ENCODE measurements at regions not wholly inside any gene's neighbourhood (a gene's known extent, or its start where the extent isn't known, plus 50 kb on each side); places are given as distances from the start of the nearest gene placed in this dataset.

DNA sequence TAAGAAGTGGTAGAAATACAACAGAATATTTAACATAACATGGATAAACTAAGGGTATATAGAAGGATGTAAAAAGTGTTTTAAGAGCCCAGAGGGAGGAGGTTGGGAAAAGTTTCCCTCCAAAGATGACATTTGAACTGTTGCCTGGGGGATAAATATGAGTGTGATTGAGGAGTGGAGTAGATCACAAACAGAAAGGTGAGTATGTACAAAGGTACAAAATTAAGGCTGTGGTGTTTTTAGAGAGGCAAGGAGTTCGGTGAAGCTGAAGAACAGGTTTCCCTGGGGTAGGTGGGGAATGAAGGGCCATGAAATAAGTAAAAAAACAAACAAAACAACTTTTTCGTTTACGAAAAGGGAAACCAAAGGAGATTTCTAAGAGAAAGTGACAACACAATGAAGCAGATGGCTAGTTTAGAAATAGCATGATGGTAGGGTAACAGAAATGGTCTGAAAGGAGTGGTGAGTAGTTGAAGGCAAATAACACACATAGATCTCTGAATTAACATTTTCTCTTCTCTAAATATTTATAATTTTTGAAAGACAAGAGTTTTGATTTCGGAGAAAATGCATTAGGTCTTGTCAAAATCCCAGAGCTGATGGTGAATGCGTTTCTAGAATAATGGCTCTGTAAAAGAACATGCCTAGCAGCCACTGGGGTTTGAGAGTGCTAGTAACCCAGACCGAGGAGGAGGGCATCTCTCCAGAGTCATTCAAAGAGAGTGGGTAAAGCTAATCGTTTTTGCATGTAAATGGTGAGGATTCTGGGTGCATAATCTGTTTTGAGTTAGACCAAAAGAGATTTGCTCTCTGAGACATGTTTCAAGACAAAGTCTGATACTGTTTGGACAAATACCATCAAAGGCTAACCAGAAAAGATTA is 240.4 kb upstream of the DCN start:
- DNase-seq (ENCODE audit: low read depth in 1 of 2, low spot score in 1 of 2), result no peak

DNA sequence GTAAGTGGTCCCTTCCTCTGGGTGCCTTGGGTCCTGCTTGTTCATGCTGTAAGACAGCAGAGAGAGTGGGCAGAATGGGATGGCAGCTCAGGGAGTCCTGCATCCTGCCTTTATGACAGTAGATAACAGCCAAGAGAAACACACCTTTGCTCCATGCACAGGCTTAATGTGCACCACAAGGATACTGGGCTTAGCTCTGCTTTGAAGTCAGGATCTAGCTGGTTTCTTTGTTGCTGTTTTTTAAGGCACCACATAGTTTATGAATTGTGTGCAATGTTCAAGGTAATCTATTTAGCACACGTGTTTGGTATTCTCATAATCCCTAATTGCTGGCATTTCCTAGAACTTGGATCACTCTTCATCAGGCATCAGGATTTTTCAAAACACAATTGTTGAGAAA is 239.5 kb upstream of the DCN start:
- no peak for DNase-seq (ENCODE audit: low read depth in 1 of 2, low spot score in 1 of 2)

DNA sequence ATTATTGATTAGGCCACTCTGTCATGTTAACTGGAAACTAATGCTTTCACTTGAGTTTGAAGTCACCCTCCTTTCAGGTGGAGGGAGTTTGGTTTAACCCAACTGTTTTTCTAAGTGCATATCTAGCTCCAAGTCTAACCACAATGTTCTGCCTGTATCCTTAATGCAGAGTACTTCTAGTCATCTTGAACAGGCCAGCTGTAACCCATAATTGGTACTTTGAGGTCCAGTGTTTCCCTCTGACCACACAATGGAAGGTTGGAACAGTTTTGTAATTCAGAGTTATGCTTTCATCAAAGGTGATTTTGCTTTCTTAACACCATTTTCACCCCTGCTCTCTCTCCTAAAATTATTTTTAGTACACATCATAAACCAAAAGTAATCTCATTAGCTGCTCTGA is 237.2 kb upstream of the DCN start:
- DNase-seq (ENCODE audit: low read depth in 1 of 2, low spot score in 1 of 2), result no peak

DNA sequence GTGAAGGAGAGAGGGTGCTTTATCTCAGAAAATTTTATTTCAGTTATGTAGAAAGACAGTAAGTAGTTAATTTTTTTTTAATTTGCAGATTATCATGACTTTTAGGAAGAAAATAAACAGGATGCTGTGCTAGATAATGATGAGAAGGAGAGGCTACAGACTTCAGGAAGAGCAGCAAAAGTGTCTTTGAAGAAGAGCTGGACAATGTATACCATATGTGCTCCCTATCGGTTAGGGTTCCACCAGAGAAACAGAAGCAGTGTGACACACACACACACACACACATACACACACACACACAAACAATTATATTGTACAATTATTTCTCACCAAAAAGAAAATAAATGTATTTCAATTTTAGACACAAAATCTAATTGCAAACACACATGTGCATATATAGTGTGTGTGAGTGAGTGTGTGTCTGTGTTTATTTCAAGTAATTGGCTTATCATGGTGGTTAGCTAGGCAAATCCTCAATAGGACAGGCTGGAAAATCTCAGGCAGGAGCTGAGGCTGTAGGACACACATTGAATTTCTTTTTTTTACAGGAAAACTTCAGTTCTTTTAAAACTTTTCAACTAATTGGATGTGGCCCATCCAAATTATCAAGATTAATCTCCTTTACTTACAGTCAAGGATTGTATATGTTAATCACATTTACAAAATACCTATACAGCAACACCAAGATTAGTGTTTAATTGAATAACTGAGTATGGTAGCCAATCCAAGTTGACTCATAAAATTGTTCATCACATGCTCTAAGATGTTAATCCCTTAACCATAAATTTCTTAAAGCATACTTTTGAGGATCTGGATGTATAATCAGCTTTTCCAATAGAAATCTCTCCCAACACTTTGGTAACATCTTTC is 235.8 kb upstream of the DCN start:
- no peak for DNase-seq (ENCODE audit: low read depth in 1 of 2, low spot score in 1 of 2)

DNA sequence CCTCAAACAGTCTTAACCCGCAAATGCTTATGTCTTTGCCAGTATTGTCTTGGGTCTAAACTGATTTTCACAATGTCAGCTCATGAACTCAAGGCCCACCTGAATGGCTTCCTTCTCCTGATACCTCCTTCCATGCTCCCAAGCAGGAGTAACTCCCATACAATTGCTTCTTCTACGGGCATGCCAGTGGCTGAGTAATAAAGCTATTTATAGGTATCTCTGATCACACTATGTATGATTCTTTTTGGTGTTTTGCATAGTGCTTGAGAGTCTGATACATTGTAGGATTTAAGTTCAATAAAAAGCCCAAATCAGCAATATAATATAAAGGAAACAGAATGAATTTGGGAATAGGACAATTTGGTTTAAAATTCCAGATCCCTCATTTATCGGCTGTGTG is 235.0 kb upstream of the DCN start:
- DNase-seq (ENCODE audit: low read depth in 1 of 2, low spot score in 1 of 2), result no peak

DNA sequence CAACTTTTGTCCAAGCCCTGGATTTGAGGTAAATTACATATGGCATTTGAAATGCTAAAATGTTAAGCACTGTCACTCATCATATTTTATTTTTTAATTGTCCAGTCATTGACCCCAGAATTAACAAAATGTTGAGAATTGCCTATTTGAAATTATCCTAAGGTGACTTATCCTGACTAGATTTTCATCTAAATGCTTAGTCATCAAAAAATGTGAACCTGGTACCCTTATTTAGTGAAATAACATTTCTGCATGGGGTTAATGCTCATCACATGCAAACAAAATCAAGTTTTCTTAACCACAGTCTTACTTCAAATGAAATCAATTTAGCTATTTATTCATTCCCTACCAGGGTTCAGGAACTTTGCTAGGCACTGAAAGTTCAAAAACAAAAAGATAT is 232.0 kb upstream of the DCN start:
- no peak for DNase-seq (ENCODE audit: low read depth in 1 of 2, low spot score in 1 of 2)

DNA sequence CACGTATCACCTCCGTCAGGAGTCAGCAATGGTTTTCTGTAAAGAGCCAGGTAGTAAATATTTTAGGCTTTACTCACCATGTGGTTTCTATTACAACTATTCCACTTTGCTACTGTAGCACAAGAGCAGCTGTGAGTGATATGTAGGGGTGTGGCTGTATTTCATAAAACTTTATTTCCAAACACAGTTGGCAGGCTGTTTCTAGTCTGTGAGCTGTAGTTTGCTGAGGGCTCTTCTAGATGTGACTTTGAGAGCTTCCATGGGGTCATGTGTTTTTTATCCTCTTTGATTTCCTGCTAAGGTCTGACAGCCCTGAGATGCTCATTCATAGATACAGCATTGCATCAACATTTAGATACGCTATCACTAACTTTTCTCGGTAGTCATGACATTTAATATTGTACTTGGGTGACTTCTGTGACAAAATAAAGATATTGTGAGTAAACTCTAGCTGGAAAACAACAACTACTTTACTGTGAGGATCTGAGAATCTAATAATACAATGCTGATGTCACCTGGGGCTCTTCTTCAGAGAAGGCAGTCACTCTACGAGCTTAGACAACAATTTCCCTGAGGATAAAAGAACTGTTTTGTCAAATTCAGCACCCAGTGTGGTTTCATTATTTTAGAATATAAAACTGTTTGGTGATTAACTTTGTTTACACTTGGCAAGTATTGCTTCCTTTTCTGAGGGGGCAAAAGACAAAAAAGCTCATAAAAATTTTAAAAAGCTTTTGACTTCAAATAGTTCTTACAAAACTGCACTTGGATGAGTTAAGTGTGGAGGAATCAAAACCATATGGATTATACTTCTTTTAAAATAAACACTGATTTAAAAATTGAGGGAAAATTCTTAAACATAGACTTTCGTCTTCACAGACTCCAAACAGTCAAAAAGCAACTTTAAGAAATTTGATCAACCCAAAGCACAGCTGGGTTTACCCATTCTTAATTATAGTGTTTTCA is 231.2 kb upstream of the DCN start:
- no peak for DNase-seq (ENCODE audit: low read depth in 1 of 2, low spot score in 1 of 2)

DNA sequence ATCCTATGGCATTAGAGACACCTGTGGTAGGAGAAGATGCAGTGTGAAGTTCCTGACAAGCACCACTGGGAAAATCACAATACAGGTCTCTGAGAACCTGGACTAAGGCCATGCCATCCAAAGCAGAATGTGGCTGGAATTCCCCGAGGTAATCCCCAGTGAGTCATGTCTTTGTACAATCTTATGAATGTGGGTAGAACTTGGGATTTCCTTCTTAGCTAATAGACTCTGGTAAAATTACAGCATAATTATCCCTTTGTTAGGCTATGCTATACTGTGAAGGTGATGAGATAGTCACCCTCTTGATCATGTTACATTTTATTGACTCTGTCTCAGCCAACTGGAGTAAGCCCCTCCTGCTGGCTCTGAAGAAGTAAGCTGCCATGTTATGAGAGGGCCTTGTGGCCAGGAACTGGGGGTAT is 224.3 kb upstream of the DCN start:
- no peak for DNase-seq (ENCODE audit: low read depth in 1 of 2, low spot score in 1 of 2)

DNA sequence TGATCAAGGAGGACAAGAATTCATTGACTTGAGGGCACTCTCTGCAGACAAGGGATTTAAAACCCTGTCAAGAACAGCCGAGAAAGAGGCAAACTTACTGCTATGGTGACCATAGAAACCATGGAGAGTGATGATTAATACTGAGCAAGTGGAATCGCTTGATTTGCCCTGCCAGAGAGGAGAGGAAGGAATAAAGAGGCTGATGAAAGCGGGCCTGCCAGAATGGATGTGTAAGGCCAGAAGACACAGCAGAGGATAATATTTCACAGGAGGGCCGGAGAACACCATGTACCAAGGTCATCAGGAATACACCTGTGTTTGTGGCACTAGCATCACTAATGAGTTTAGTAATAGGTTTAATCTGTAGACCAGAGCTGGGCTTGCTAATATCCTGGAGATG is 221.8 kb upstream of the DCN start:
- no peak for DNase-seq (ENCODE audit: low read depth in 1 of 2, low spot score in 1 of 2)

DNA sequence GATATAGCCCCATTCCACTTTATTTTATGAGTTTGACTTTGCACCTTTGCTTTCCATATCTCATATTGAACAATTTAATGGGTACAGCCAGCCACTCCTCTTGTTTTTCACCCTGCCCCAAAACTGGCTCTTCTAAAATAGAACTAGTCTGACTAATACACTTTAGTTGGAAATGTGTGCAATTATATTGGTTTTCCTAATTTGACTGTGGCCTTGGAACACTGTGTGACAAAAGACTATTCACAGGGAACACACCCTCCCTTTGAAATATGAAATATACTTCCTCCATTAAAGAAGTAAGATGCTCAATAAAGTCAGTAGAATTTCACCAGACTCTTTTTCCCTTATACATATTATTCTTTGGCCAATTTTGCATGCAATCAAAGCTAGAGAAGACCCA is 218.6 kb upstream of the DCN start:
- DNase-seq (ENCODE audit: low read depth in 1 of 2, low spot score in 1 of 2), result no peak

DNA sequence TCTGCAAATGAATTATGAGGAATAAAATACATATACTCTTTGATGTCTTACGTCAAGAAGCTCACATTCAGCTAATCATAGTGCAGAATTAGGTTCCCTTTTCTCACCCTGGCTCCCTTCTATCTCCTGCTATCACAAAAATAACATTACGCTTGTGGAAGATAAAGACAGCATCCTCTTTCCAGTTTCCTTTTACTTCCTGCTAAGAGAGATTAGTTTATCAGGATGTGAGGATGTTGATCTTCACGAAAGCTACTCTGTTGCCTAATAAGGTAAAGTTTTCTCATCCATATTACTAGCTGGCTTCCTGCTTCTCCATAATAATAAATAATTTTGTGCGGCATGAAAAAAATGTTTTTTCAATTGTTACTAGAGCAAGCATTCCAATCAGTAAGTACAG is 217.7 kb upstream of the DCN start:
- no peak for DNase-seq (ENCODE audit: low read depth in 1 of 2, low spot score in 1 of 2)

DNA sequence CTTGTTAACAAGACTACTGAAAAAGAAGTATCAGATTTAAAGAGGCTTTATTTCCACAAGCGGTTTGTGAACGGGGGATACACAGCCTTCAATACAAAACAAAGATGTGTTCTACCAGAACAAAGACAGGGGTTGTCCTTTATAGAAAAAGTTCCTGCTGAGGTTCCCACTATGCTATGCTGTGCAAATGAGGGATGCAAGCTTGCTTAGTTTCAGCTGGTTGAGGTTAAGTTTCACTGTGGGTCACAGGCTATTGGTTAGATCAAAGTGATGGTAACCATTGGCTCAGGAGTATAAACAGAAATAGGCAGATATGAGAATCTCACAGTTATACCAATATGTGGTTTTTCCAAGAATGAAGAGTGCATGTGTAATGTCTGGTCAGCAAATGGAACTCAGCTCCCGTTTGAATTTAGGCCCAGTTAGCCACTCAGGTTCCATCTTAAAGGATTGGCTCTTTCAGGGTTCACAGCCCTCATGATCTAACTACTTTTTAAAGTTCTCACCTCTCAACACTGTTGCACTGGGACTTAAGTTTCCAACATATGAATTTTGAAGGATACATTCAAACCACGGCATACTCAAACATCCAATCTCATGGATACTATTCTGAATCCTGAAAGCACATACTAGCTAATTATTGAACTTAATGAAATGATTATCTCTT is 215.4 kb upstream of the DCN start:
- DNase-seq (ENCODE audit: low read depth in 1 of 2, low spot score in 1 of 2), result no peak

DNA sequence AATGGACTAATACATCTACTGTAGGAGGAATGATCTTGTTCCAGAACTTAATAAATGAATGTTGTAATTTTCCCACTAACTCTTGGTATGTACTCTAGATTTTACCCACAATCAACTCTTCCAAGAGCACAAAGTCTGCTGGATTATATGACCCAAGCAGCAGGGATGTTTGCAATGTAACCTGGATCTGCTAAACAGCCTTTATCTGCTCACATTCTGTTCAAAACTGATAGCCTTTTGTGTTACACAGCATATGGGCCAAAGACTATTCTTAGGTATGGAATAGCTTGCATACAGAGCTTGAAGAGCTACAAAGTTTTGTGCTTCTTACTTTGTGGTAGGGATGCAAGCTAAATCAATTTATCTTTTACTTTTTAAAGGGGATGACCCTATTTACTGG is 213.7 kb upstream of the DCN start:
- DNase-seq (ENCODE audit: low read depth in 1 of 2, low spot score in 1 of 2), result no peak

DNA sequence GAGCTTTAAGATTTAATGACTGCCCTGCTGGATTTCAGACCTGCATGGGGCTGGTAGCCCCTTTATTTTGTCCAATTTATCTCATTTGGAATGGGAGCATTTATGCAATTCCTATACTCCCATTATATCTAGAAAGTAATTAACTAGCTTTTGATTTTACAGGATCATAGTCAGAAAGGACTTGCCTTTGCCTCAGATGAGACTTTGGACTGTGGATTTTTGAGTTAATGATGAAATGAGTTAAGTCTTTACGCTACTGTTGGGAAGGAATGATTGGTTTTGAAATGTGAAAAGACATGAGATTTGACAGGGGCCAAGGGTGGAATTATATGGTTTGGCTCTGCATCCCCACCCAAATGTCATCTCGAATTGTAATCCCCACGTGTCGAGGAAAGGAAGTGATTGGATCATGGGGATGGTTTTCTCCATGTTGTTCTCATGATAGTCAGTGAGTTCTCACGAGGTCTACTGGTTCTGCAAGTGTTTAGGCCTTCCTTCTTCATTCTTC is 213.1 kb upstream of the DCN start:
- no peak for DNase-seq (ENCODE audit: low read depth in 1 of 2, low spot score in 1 of 2)

DNA sequence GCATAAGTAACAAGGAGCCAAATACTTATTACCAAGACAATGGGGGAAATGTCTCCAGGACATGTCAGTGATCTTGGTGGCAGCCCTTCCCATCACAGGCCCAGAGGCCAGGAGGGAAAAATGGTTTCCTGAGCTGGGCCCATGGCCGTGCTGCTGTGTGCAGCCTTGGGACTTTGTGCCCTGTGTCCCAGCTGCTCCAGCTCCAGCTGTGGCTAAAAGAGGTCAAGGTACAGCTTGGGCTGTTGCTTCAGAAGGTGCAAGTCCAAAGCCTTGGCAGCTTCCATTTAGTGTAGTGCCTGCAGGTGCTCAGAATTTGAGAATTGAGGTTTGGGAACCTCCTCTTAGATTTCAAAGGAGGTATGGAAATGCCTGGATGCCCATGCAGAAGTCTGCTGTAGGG is 212.3 kb upstream of the DCN start:
- DNase-seq (ENCODE audit: low read depth in 1 of 2, low spot score in 1 of 2), result no peak

DNA sequence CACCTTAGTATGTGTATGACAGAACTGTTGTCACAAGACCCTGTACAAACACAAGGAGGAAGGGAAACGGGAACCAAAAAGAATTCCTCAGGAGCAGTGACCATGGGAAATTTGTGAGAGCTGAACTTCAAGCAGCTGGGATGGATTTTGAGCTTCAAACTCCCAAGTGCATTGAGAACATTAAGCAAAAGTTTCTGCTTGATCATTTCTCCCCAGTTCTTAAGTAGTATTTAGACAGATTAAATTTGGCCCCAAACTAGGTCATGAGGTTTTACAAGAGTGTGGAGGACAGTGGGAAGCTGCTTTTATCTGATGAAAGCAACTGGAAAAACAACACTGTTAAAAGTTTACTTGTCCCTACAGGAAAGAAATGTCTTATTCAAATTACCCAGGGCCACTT is 206.0 kb upstream of the DCN start:
- DNase-seq (ENCODE audit: low read depth in 1 of 2, low spot score in 1 of 2), result no peak

DNA sequence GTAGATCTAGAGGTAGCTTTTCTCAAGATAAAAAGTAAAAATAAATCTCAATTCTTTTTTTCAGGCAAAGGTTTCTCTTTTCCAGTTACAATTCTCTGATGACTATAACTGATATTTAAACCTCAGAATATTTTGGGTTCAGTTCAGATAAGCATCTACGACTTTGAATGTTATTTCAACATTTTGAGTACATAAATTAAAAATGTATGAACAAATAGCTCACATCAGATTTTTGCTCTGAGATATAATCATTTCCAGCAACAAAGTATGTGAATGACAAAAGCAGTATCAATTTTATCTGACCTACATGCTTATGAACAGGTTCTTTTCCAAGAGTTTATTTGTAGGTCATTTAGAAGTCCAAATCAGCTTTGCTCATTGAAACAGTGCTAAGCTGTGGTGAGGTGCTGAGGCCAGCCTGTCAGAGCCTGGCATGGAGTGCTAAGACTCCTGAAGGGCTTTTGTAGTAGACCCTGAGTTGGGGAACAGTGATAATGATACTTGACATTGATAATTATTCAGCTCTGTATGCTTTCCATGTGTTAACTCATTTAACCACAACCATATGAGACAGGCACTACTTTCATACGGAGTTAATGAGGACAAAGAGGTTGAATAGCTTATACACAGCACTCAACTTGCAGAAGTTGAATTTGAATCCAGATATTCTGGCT is 205.0 kb upstream of the DCN start:
- no peak for DNase-seq (ENCODE audit: low read depth in 1 of 2, low spot score in 1 of 2)

DNA sequence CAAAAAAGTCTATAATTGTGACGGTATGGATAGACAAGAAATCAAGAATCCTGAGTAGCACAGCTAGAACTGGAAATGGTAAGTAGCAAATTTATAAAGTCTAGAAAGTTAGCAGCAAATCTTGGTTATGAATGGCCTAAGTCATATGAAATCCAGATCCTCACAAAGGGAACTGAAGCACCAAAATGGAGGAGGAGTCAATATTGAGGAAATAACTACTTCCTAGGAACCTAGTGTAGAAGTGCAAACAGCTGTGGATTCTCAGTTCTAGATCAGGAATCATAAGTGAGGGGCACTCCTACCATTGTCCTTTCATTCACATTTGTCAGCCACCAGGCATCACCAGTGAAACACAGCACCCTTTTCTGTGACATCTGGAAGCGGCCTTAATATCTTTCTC is 202.2 kb upstream of the DCN start:
- DNase-seq (ENCODE audit: low read depth in 1 of 2, low spot score in 1 of 2), result no peak

DNA sequence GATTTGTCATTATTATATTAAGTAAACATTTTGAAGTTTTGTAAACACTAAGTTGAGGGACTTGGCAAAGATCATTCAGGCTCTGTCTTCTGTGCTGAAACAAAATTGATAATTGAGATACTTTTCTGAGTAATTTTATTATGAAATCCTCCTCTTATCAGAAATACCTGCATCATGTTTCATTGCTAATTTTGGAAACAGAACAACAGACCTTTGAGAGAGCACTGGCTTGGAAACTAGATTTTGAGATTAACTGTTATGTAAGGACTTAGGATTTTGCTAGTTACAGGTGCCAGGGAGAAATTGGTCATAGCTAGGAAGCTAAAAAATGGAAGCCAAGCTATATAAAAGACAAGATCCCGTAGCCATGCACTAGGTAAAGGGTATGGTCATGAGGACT is 201.7 kb upstream of the DCN start:
- no peak for DNase-seq (ENCODE audit: low read depth in 1 of 2, low spot score in 1 of 2)

DNA sequence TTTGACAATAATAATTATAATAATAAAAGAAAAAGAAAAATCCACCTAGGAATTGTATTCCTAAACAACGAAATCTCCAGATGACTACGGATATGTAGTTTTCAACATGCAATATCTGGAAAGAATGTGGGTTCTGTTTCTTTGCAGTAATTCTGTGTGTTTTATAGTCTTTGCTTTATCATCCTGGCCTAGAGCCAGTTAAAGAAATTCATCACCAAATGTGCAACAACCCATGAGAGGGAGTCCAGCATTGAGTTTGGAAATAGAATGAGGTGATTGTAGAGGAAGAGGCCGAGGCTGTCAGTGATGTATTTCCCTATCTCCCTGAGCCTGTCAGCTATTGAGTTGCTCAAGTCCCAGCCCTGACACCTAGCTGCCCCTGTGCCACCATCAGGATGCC is 200.5 kb upstream of the DCN start:
- DNase-seq (ENCODE audit: low read depth in 1 of 2, low spot score in 1 of 2), result no peak

Measured in activated CD4-positive, alpha-beta T cell treated with anti-CD3 and anti-CD28 coated beads, Interleukin-2, amount 50 U/mL, for 24 hours (primary cell).